Right renal pelvis (tissue), 4 donors: ENCODE measurements at regions not wholly inside any gene's neighbourhood (a gene's known extent, or its start where the extent isn't known, plus 50 kb on each side); places are given as distances from the start of the nearest gene placed in this dataset.
"Not testable (repeated sequence)": the region's sequence is repeated elsewhere in the genome, so short reads cannot be mapped to it uniquely, and the experiment has no call there.

ENCODE experiments used
- DNase-seq, 4 donors: peaks; one replicate each; pipeline ENCODE4 v3.0.0-alpha.2; 2013; ENCODE audit warnings: low read depth in 4 of 4, low spot score in 3 of 4, missing footprints in 1 of 4

DNA sequence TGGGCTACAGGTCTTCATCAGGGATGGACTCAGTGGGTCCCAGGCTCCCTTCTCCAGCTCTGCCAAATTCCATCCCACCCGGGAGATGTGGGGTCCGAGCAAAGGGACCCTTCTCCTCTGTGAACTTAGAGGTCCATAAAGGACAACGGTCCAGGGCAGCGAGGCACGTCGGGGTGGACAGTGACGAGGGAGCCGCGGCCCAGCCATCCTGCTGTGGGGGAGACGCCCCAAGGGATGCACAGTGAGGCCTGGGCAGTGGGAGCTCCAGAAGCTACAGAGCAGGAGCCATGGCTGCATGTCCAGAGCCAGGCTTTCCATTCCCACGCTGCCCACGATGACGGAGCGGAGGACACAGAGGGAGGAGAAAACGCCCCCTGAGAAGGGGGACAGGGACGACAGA, 107.5 kb upstream of the PPP1R26 start:
- no peak for DNase-seq

DNA sequence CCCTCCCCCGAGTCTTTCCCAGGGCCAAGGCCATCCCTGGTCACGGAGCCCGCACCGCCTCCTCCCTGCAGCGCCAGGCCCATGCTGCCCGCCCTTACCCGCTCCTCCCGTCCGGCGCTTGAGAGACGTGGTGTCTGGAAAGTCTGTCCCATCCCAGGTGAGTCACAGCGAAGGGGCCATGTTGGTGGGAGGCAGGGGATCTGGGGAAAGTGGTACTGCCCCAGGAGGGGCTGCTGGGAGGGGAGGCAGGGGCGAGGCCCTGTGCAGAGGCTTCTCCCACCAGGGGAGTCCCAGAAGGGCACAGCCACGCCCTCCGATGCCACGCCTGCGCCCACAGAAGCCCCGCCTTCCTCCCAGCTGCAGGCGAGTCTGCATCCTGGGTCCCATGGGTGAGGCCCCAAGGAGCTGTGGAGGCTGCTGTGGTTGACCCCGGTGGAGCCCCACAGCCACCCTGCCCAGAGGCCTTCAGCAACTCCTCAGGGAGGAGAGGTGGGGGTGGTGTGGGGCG, 107.0 kb upstream of the PPP1R26 start:
- no peak for DNase-seq

DNA sequence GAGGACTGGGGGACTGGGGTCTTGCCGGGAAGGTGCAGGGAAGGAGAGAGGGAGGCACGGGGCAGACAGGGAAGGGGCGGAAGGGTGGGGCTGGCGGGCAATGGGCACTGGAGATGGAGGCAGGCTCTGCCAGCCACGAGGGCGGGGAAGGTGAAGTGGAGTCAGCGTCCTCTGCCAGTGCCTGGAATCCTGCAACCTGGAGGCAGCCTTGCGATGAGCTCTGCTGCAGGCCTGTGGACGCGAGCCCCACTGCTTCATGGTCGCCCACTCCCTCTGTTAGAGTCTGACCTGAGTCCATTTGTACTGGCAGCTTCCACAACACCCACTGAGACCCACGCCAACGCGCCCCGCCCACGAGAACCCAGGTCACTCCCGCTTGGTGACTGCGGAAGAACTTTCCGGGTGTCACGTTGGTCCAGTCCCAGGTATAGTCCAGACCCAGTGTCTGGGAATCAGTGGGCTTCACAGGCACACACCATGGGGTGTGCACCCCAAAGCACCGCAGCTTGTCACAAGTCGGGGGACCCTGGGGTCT, 106.4 kb upstream of the PPP1R26 start:
- DNase-seq = no peak

DNA sequence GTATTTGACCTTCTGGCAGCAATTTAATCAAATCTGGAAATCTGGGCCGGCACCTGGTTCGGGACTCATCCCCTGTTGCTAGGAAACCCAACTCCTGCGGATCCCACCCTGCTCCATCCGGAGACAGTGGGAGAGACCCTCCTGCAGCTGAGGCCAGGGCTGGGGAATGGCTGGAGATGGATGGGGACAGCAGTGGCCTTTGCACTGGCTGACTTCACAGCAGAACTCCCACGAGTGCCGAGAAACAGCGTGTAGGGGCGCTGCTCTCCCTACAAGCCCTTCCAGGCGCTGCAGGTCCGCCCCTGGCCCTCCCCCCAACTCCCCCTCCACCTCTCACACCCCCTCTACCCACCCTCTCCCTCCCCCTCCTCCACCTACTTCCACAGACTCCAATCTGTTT, 105.8 kb upstream of the PPP1R26 start:
- DNase-seq = no peak

DNA sequence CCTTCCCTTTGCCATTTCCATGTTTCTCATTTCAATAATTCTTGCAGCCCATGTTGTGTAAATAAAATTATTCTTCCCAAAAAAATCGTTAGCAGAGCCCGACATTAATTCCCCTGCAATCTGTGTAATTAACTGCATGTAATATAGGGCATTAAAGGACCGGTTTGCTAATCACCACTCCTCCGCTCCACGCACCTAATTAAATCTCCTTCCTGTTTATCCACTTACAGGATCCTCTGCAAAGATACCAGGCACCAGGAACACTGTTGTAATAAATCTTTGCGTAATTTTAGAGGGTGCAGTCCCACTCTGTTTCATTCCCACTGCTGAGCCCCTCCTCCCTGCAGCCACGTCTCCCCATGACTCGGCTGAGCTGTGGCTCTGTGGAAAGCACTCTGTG, 105.0 kb upstream of the PPP1R26 start:
- no peak for DNase-seq

DNA sequence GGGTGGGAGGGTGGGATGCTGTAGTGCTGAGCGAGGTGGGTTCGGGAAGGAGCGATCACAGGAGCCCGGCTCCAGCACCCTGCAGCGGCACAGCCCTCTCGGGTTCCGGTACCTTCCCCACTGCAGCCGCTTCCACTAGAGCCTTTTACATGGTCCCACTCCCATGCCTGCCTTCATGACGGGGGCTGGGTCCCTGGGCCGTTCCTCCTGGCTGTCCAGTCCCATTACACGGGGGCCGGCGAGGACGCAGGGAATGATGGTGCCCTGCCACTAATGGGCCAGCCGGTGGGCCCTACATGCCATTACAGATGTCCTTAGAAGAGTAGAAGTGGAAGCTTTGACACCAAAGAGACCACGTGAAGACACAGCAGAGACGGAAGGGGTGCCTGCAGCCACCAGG, 104.6 kb upstream of the PPP1R26 start:
- no peak for DNase-seq

DNA sequence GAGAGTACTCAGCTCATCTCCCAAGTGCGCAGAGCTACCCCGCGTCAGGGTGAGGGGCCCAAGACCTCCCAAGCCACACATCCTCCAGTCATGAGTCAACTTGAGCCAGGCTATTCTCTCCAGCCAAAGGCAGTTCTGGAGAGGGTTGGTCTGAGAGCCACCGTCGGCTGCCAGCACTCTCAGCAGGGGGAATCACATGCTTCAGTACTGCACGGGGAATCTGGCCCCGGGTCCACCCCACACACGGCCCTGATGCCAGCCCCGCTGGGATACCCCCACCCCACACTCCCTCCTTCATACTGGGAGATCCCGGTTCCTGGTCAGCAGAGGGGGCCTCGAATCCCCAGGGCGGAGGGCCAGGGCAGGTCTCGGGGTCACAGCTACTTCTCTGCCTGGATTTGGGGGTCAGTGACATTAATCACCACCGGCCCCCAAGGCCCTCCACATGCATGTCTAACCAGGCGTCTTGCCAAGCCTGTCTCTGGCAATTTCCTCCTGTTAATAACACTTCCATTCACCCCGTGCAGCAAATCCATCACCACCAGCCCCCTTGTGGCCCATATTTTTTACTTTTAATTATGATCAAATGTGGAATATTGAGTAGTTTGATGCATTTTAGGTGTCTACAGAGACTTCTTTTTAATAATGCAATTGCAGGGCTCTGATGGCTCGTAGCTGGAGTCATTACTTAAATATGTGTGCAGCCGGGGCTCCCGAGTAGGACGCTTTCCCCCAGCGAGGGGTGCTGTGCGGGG, 102.9 kb upstream of the PPP1R26 start:
- no peak for DNase-seq

DNA sequence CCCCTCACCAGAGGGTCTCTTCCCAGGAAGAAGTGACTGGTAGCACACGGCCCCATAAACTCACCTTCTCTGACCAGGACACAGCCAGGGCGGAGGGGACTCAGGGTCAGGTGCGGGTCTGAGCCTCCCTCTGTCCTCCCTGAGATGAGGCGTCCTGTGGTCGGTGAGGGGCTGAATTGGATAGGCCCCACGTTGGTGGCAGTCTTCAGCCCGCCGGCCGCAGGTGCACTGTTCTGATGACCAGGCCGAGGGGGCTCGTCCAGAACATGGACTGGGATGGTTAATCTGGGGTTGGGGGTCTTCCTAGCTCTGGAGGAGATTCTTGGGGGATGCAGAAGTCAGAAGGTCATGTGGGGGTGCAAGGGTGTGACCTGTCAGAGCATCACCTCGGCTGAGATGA, 102.2 kb upstream of the PPP1R26 start:
- no peak for DNase-seq

DNA sequence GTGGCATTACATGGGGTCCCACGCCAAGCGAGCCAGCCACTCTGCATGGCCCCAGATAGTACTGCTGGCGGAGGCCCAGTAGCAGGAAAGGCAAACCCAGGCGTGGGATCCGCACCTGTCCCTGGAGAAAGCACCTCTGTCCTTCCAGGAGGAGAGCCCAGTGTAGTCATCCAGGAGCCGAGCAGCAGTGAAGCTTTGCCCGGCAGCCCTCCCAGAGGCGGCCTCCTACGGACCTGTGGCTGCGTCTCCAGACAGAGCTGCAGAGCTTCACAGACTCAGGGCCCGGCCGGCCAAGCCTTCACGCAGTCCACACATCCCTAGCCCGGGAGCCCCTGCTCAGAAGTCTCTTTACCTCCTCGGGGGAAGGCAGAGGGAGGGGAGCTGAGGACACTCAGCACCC, 100.8 kb upstream of the PPP1R26 start:
- DNase-seq = no peak

DNA sequence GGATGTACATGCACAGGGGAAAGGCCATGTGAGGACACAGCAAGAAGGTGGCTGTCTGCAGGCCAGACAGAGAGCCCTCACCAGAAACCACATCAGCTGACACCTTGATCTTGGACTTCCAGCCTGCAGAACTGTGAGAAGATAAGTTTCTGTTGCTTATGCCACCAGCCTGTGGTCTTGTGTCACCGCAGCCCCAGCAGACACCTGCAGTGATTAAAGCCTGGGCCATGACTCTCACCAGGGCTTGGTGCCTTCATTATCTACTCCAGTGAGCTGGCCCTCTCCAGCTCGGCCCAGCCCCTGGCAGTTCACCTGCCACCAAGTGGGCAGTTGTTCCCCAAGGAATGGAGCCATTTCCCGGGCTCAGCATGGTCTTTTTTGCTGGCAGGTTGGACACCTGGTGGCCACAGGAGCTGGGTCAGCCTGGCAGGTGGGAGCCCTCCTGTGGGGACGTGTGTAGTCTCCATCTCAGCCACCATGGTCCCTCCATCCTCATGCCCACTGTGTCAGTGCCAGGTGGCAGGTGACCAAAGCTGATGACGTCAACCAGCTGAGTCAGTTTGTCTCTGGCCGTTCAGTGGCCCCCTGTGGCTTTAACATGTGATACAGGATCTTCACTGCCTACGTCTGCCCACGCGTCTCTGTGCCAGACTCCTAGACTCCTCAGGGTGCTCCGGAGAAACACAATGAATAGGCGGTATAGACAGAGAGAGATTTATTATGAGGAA, 99.9 kb upstream of the PPP1R26 start:
- DNase-seq = no peak

DNA sequence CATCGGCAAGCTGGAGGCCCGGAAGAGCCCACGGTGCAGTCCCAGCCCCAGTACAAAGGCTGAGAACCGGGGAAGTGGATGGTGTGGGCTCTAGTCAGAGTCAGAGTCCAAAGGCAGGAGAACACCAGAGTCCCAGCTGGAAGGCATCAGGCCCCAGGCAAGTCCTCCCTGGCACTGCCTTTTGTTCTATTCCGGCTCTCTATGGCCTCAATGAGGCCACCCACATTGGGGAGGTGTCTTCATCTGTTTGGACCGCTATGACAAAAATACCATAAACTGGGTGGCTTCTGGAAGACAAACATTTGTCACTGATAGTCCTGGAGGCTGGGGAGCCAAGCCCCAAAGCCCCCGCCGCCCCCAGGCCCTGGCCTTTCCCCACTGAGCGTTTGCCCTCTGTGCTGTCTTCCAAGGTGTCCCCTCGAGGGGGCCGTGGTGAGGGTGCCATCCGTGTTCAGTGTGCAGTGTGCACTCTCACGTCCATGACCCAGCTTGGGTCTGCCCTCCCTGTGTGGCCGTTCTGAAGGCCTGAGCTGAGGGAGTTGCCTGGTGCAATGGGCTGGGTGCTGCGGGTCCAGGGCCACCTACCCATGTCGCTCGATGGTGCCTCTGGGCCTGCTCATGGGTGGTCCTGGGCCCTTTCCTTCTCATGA, 99.1 kb upstream of the PPP1R26 start:
- no peak for DNase-seq

DNA sequence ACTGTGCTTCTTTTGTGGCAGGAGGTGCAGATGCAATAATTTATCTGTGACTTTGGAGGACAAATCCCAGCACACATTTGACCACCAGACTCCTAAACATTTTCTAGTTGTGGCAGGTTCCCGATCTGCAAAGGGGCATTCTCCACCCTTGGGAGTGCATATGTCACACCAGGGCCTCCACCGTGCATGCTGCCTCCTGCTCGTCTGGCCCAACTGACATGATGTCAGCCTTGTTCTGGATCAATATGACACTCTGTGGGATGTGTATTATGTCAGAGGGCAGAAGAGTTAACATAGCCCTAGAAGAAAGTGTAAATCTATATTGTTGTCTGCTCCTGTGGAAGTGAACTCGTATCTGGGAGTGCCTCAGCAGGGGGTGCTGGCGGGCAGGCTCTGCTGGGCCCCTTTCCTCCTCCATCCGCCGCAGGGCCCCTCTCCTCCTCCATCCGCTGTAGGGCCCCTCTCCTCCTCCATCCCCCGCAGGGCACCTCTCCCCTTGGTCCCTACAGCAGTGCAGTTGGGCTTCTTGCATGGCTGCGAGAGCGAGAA, 97.7 kb upstream of the PPP1R26 start:
- no peak for DNase-seq

DNA sequence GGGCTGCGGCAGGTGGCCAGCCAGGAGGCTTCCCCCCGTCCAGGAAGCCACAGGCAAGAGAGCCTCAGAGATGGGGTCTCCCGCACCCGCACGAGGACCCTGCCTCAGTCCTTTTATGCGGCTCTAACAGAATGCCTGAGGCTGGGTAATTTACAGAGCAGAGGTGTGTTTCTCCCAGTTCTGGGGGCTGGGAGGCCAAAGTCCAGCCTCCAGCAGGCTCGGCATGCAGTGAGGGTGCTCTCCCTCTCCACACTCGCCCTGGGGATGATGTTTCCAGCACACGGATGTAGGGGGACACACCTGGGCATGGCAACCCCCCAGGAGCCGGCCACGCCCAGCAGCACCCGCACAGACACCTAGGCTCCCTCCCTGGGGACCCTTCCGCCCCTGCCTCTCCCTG, 95.4 kb upstream of the PPP1R26 start:
- no peak for DNase-seq

DNA sequence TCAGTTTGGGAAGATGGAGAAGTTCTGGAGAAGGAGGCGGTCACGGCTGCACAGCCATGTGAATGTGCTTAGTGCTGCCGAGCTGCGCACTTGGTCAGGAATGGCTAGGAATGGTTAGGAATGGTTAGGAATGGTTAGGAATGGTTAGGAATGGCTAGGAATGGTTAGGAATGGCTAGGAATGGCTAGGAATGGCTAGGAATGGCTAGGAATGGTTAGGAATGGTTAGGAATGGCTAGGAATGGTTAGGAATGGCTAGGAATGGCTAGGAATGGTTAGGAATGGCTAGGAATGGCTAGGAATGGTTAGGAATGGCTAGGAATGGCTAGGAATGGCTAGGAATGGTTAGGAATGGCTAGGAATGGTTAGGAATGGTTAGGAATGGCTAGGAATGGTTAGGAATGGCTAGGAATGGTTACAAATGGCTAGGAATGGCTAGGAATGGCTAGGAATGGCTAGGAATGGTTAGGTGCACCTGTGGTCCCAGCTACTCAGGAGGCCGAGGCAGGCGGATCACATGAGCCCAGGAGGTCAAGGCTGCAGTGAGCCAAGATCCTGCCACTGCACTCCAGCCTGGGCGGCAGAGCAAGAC, 94.7 kb upstream of the PPP1R26 start:
- DNase-seq = not testable (repeated sequence)

DNA sequence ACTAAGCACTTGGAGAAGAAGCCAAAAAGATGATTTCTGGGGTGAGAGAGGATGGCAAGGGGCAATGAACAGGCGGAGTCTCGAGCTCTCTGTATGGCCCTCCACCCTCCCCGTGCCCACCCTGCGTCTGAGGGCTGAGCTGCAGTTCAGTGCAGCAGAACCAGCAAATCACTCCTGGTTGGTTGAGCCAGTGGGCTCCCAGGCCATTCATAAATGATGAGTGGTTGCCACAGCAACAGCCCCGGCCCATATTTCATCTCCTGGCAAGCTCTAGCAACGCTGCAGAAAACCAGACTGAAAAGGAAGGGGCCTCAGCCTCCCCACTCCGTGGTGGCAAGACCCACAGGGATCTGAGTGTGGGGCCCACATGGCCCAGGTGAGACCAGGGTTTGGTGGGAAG, 93.8 kb upstream of the PPP1R26 start:
- DNase-seq = no peak

DNA sequence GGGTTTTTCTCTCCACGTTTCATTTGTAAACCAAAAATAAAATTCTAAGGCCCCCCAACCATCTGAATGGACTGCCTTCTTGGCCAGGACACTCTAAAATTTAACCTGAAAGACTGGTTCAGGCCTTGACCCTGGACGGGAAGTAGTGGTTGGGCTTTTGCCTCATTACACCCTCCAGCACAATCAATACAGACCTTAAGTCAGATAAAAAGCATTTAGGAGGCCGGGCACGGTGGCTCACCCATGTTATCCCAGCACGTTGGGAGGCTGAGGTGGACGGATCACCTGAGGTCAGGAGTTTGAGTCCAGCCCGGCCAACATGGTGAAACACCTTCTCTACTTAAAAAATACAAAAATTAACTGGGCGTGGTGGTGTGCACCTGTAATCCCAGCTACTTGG, 91.6 kb upstream of the PPP1R26 start:
- no peak for DNase-seq

DNA sequence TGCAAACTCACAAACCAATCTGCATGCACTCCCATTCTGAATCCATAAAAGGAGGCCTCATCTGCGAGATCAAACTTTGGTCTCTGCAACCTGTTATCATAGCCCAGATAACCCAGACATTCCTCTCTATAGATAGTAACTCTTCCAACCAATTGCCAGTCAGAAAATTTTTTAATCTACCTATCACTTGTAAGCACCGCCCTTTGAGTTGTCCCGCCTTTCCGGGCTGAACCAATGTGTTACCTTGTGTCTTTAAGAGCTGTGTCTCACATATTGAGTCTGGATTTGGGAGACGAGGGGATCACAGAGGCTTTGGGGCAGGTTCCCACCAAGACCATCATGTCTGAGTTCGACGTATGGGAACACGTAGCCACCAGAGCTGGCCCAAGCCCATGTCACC, 91.1 kb upstream of the PPP1R26 start:
- no peak for DNase-seq

DNA sequence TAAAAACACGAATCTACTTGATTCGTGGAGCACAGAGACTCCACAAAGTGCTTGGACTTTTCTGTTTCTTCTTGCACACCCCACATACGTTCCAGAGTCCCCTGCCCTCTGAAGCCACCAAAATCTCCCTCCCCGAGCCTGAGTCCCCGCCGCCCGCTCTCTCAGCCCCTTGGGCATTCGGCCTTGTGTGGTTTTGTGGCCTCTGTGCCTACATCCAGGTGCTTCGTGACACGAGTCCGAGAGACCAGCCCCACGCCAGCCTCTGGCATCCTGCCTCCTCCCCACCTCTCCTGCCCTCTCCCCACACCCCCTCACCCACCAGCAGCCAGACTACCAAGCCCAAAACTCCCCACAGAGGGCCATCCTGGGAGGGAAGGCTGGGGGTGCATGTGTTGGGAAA, 87.8 kb upstream of the PPP1R26 start:
- no peak for DNase-seq

DNA sequence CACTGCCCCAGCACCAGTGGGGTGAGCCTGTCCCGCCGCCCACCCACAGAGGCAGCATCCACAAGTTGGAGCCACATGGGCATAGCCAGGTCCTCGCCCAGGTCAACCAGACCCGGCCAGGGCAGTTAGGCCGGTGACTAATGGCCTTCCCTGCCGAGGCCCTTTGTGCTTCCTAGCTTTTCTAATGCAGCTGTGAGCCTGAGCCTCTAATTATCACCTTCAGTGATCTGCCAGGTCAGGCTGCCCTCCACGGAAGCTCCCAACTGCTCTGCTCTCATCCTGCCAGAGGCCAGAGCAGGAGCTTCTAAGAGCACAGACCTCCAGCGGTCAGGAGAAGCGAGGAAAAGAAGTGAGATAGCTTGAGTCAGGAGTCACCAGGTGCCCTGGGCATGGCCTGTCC, 87.1 kb upstream of the PPP1R26 start:
- DNase-seq = no peak

DNA sequence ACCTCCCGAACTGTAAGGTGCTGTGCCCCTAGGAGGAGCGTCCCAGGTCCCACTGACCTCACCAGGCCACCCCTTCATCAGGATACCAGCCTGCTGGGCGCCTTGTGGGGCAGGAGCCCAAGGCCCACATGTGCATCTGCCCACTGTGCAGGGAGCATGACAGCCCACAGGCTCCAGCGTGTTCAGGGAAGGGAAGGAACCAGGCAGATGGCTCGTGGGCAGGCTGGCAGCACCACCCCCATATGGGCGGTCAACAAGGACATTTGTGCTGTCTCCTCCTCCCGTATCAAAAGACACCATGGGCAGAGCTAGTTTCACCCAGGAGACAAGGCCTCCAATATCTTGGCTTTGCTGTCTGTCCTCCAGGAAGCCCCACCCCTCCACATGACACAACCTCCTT, 85.5 kb upstream of the PPP1R26 start:
- no peak for DNase-seq
